ENCODE measurements at regions not wholly inside any gene's neighbourhood (a gene's known extent, or its start where the extent isn't known, plus 50 kb on each side); places are given as distances from the start of the nearest gene placed in this dataset.

- Histone ChIP-seq H3K4me1 (ENCODE audit: control insufficient read depth in 1 of 2, insufficient read depth in 2 of 2, low read length in 2 of 2) (no peaks in the 10 kb centered on the region), H3K9me3 (ENCODE audit: control insufficient read depth in 1 of 2, low read length in 2 of 2) (no peaks in the 10 kb centered on the region), H3K36me3 (ENCODE audit: control insufficient read depth in 1 of 2, insufficient read depth in 2 of 2, low read length in 2 of 2) (no peaks in the 10 kb centered on the region), H3K27ac (ENCODE audit: low read length) (no peak overlapping the region), H3K4me3 (ENCODE audit: low read depth in 1 of 2, low read length in 2 of 2) (no peak overlapping the region), H3K27me3 (ENCODE audit: low read depth, low read length) (no peaks in the 10 kb centered on the region)
Observed at GRCh38 chr7:52479990-52480389, 555.4 kb upstream of the POM121L12 start.

- Histone ChIP-seq H3K9me3 (ENCODE audit: control insufficient read depth in 1 of 2, low read length in 2 of 2) (no peaks in the 10 kb centered on the region), H3K4me1 (ENCODE audit: control insufficient read depth in 1 of 2, insufficient read depth in 2 of 2, low read length in 2 of 2) (no peaks in the 10 kb centered on the region), H3K36me3 (ENCODE audit: control insufficient read depth in 1 of 2, insufficient read depth in 2 of 2, low read length in 2 of 2) (no peaks in the 10 kb centered on the region), H3K4me3 (ENCODE audit: low read depth in 1 of 2, low read length in 2 of 2) (no peak overlapping the region), H3K27ac (ENCODE audit: low read length) (no peak overlapping the region), H3K27me3 (ENCODE audit: low read depth, low read length) (no peaks in the 10 kb centered on the region)
Observed at GRCh38 chr7:52475001-52475582, 560.3 kb upstream of the POM121L12 start.

DNA sequence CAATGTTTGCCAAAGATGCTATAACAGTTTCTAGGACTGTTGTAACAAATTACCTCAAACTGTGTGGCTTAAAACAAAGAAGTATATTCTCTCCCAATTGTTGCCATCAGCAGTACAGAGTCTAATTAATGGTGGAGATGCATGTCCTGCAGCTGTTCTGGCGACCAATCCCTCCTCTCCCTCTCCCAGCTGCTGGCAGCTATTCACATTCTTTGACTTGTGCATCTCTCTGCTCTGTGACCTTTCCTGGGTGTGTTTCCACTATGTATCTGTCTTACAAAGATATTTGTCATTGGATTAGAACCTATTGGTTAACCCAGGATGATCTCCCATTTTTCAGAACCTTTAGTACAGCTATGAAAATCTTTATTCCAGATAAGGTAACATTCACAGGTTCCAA lies 561.7 kb upstream of the POM121L12 start:
- no peaks in the 10 kb centered on the region for H3K27me3 ChIP-seq (ENCODE audit: low read depth, low read length)
- H3K36me3 ChIP-seq (ENCODE audit: control insufficient read depth in 1 of 2, insufficient read depth in 2 of 2, low read length in 2 of 2) = no peaks in the 10 kb centered on the region
- no peak overlapping the region for H3K27ac ChIP-seq (ENCODE audit: low read length)
- no peak overlapping the region for H3K4me3 ChIP-seq (ENCODE audit: low read depth in 1 of 2, low read length in 2 of 2)
- no peaks in the 10 kb centered on the region for H3K9me3 ChIP-seq (ENCODE audit: control insufficient read depth in 1 of 2, low read length in 2 of 2)
- no peaks in the 10 kb centered on the region for H3K4me1 ChIP-seq (ENCODE audit: control insufficient read depth in 1 of 2, insufficient read depth in 2 of 2, low read length in 2 of 2)

DNA sequence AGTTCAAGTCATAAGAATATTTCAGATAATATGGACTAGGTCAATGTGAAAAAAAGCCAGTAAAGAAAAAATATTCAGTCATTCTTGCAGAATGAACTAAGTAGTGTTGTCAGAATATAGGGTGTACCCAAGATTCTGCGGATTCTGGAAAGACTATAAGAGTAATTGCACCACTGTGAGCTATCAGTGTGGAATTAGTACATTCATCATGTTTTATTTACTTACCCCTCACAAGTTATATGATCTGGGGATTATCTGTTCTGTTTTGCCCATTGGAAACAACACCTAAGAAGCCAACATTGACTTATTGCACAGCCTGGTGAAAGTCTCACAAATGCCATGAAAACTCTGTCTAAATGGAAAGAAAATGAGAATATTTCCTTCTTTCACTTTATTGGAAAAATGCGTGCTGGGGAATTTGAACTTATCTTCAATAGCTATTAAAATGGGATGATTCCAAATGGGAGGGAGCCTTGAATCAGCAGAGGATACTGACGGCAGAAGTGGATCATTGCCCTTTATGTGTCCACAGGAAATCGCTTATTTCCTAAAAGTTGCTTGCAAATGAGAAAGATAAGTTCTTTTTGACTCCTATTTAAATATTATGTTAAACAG lies 563.3 kb upstream of the POM121L12 start:
- Histone ChIP-seq H3K27ac (ENCODE audit: low read length) (no peak overlapping the region), H3K4me1 (ENCODE audit: control insufficient read depth in 1 of 2, insufficient read depth in 2 of 2, low read length in 2 of 2) (no peaks in the 10 kb centered on the region), H3K36me3 (ENCODE audit: control insufficient read depth in 1 of 2, insufficient read depth in 2 of 2, low read length in 2 of 2) (no peaks in the 10 kb centered on the region), H3K4me3 (ENCODE audit: low read depth in 1 of 2, low read length in 2 of 2) (no peak overlapping the region), H3K9me3 (ENCODE audit: control insufficient read depth in 1 of 2, low read length in 2 of 2) (no peaks in the 10 kb centered on the region), H3K27me3 (ENCODE audit: low read depth, low read length) (no peaks in the 10 kb centered on the region)

- H3K9me3 ChIP-seq (ENCODE audit: control insufficient read depth in 1 of 2, low read length in 2 of 2) = no peaks in the 10 kb centered on the region
- no peaks in the 10 kb centered on the region for H3K36me3 ChIP-seq (ENCODE audit: control insufficient read depth in 1 of 2, insufficient read depth in 2 of 2, low read length in 2 of 2)
- H3K4me1 ChIP-seq (ENCODE audit: control insufficient read depth in 1 of 2, insufficient read depth in 2 of 2, low read length in 2 of 2) = no peaks in the 10 kb centered on the region
- no peaks in the 10 kb centered on the region for H3K27me3 ChIP-seq (ENCODE audit: low read depth, low read length)
- H3K27ac ChIP-seq (ENCODE audit: low read length) = no peak overlapping the region
- H3K4me3 ChIP-seq (ENCODE audit: low read depth in 1 of 2, low read length in 2 of 2) = no peak overlapping the region
Observed at GRCh38 chr7:52465216-52465615, 570.2 kb upstream of the POM121L12 start.

DNA sequence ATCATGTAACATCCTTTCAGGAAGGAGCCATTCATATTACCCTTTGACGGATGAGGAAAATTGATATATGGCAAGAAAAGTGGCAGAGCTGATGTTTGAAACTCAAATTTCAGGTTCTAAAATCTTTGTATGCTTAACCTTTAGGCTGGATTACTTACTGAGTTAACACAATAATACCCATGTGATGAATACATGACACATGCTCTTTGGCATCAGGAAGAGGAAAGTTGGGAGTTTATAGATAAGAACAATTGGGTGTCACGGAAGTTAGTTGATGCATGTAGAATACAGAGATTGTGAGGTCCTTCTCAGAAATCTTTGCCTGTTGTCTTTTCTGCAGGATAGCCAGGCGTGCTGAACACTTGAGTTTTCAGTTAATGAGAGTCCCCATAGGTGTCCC lies 572.1 kb upstream of the POM121L12 start:
- no peaks in the 10 kb centered on the region for H3K9me3 ChIP-seq (ENCODE audit: control insufficient read depth in 1 of 2, low read length in 2 of 2)
- no peaks in the 10 kb centered on the region for H3K36me3 ChIP-seq (ENCODE audit: control insufficient read depth in 1 of 2, insufficient read depth in 2 of 2, low read length in 2 of 2)
- no peak overlapping the region for H3K4me3 ChIP-seq (ENCODE audit: low read depth in 1 of 2, low read length in 2 of 2)
- no peaks in the 10 kb centered on the region for H3K4me1 ChIP-seq (ENCODE audit: control insufficient read depth in 1 of 2, insufficient read depth in 2 of 2, low read length in 2 of 2)
- H3K27me3 ChIP-seq (ENCODE audit: low read depth, low read length) = no peaks in the 10 kb centered on the region
- H3K27ac ChIP-seq (ENCODE audit: low read length) = no peak overlapping the region

GRCh38 chr7:52462474-52462873 lies 573.0 kb upstream of the POM121L12 start:
- Histone ChIP-seq H3K4me1 (ENCODE audit: control insufficient read depth in 1 of 2, insufficient read depth in 2 of 2, low read length in 2 of 2) (no peaks in the 10 kb centered on the region), H3K27me3 (ENCODE audit: low read depth, low read length) (no peaks in the 10 kb centered on the region), H3K36me3 (ENCODE audit: control insufficient read depth in 1 of 2, insufficient read depth in 2 of 2, low read length in 2 of 2) (no peaks in the 10 kb centered on the region), H3K27ac (ENCODE audit: low read length) (no peak overlapping the region), H3K4me3 (ENCODE audit: low read depth in 1 of 2, low read length in 2 of 2) (no peak overlapping the region), H3K9me3 (ENCODE audit: control insufficient read depth in 1 of 2, low read length in 2 of 2) (no peaks in the 10 kb centered on the region)

DNA sequence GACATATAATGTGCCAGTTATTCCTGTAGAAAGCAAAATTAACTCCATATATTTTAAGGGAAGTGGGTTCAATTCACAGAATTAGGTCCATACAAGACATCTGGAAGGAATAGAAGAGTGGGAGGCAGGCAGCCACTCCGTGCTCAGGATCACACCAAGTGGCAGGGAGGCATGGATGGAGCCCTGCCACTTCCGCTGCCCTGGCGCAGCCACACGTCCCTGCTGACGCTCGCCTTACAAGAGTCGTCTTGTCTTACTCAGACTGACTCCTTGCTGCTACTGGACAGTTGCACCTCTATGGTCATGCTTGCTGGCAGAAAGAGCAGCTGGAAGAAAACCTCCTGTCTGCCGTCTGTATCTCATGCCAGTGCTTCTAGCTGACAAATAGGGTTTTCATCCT lies 579.9 kb upstream of the POM121L12 start:
- no peaks in the 10 kb centered on the region for H3K27me3 ChIP-seq (ENCODE audit: low read depth, low read length)
- H3K27ac ChIP-seq (ENCODE audit: low read length) = no peak overlapping the region
- H3K36me3 ChIP-seq (ENCODE audit: control insufficient read depth in 1 of 2, insufficient read depth in 2 of 2, low read length in 2 of 2) = no peaks in the 10 kb centered on the region
- H3K4me3 ChIP-seq (ENCODE audit: low read depth in 1 of 2, low read length in 2 of 2) = no peak overlapping the region
- H3K4me1 ChIP-seq (ENCODE audit: control insufficient read depth in 1 of 2, insufficient read depth in 2 of 2, low read length in 2 of 2) = no peaks in the 10 kb centered on the region
- no peaks in the 10 kb centered on the region for H3K9me3 ChIP-seq (ENCODE audit: control insufficient read depth in 1 of 2, low read length in 2 of 2)

DNA sequence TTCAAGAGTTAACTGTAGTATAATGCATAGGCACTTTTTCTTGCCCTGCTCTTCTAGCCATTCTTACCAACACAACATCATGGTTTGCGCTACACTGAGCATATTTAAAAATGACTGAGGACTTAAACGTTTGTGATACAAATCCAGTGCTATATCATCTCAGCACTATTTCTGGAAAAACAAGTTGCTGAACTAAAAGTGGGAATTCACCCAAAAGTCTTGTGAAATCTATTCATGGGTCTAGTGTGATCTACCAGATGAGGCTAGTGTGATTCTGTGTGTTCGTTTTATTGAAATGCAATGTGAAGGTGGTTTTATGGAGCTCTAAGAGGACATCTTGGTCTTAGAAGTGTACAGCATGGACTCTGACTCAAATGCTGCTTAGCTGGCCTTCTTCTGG lies 584.6 kb upstream of the POM121L12 start:
- H3K36me3 ChIP-seq (ENCODE audit: control insufficient read depth in 1 of 2, insufficient read depth in 2 of 2, low read length in 2 of 2) = no peaks in the 10 kb centered on the region
- no peak overlapping the region for H3K27ac ChIP-seq (ENCODE audit: low read length)
- no peaks in the 10 kb centered on the region for H3K9me3 ChIP-seq (ENCODE audit: control insufficient read depth in 1 of 2, low read length in 2 of 2)
- H3K4me3 ChIP-seq (ENCODE audit: low read depth in 1 of 2, low read length in 2 of 2) = no peak overlapping the region
- no peaks in the 10 kb centered on the region for H3K27me3 ChIP-seq (ENCODE audit: low read depth, low read length)
- H3K4me1 ChIP-seq (ENCODE audit: control insufficient read depth in 1 of 2, insufficient read depth in 2 of 2, low read length in 2 of 2) = no peaks in the 10 kb centered on the region

GRCh38 chr7:52447581-52448180 lies 587.8 kb upstream of the POM121L12 start:
- no peaks in the 10 kb centered on the region for H3K27me3 ChIP-seq (ENCODE audit: low read depth, low read length)
- no peaks in the 10 kb centered on the region for H3K36me3 ChIP-seq (ENCODE audit: control insufficient read depth in 1 of 2, insufficient read depth in 2 of 2, low read length in 2 of 2)
- H3K4me3 ChIP-seq (ENCODE audit: low read depth in 1 of 2, low read length in 2 of 2) = no peak overlapping the region
- peaks cover 0 to 2% of the 10 kb centered on the region in 2 donors for H3K9me3 ChIP-seq (ENCODE audit: control insufficient read depth in 1 of 2, low read length in 2 of 2)
- H3K27ac ChIP-seq (ENCODE audit: low read length) = no peak overlapping the region
- no peaks in the 10 kb centered on the region for H3K4me1 ChIP-seq (ENCODE audit: control insufficient read depth in 1 of 2, insufficient read depth in 2 of 2, low read length in 2 of 2)

GRCh38 chr7:52436278-52436677 lies 599.2 kb upstream of the POM121L12 start:
- Histone ChIP-seq H3K4me3 (ENCODE audit: low read depth in 1 of 2, low read length in 2 of 2) (no peak overlapping the region), H3K27ac (ENCODE audit: low read length) (no peak overlapping the region), H3K4me1 (ENCODE audit: control insufficient read depth in 1 of 2, insufficient read depth in 2 of 2, low read length in 2 of 2) (no peaks in the 10 kb centered on the region), H3K27me3 (ENCODE audit: low read depth, low read length) (no peaks in the 10 kb centered on the region), H3K9me3 (ENCODE audit: control insufficient read depth in 1 of 2, low read length in 2 of 2) (no peaks in the 10 kb centered on the region), H3K36me3 (ENCODE audit: control insufficient read depth in 1 of 2, insufficient read depth in 2 of 2, low read length in 2 of 2) (no peaks in the 10 kb centered on the region)

Data from muscle layer of duodenum (tissue), 2 donors.